Inflammatory macrophage (primary cell): ENCODE measurements at regions not wholly inside any gene's neighbourhood (a gene's known extent, or its start where the extent isn't known, plus 50 kb on each side); places are given as distances from the start of the nearest gene placed in this dataset.
A peak's percentile ranks its signal among the peaks of the same experiment; 100 is the strongest.
"Not testable (repeated sequence)": the region's sequence is repeated elsewhere in the genome, so short reads cannot be mapped to it uniquely, and the experiment has no call there.

Experiments used
- DNase-seq, 2 donors: peaks; one replicate each; pipeline ENCODE4 v3.0.0-alpha.2; 2020 to 2022

GRCh38 chr16:29274055-29275035, 132.2 kb downstream of the NPIPB11 start:
- not testable (repeated sequence) for DNase-seq

DNA sequence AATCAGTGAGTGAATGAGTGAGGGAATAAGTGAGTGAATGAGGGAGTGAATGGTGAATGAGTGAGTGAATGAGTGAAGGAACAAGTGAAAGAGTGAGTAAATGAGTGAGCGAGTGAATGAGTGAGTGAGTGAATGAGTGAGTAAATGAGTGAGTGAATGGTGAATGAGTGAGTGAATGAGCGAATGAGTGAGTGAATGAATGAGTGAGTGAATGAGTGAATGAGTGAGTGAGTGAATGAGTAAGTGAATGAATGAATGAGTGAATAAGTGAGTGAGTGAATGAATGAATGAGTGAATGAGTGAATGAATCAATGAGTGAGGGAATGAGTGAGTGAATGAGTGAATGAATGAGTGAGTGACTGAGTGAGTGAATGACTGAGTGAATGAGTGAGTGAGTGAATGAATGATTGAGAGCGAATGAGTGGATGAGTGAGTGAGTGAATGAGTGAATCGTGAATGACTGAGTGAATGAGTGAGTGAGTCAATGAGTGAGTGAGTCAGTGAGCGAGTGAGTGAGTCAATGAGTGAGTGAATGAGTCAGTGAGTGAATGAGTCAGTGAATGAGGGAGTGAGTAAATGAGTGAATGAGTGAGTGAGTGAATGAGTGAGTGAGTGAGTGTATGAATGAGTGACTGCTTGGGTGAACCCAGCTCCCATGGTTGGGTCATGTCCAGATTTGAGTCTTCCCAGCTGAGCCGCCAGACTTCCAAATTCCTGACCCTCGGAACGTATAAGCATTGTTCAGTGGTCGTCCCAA, 133.0 kb downstream of the NPIPB11 start:
- DNase-seq, result peak in 1 of 2 donors; percentile 8

GRCh38 chr16:29271721-29272675, 134.5 kb downstream of the NPIPB11 start:
- DNase-seq, result peak; percentile 64 to 89

GRCh38 chr16:29270923-29271322, 135.6 kb downstream of the NPIPB11 start:
- DNase-seq, result not testable (repeated sequence)

DNA sequence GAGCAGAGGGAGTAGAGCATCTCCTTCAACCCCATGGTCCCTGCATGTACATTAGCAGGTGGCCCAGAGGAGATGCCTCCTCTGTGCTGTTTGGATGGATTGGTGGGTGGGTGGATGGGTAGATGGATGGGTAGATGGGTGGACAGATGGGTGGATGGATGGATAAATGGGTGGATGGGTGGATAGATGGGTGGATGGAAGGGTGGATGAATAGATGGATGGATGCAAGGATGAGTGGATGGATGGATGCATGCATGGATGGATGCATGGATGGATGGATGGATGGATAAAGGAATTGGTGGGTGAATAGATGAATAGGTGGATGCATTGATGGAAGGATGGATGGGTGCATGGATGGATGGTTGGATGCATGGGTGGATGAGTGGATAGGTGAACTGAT, 136.5 kb downstream of the NPIPB11 start:
- not testable (repeated sequence) for DNase-seq

DNA sequence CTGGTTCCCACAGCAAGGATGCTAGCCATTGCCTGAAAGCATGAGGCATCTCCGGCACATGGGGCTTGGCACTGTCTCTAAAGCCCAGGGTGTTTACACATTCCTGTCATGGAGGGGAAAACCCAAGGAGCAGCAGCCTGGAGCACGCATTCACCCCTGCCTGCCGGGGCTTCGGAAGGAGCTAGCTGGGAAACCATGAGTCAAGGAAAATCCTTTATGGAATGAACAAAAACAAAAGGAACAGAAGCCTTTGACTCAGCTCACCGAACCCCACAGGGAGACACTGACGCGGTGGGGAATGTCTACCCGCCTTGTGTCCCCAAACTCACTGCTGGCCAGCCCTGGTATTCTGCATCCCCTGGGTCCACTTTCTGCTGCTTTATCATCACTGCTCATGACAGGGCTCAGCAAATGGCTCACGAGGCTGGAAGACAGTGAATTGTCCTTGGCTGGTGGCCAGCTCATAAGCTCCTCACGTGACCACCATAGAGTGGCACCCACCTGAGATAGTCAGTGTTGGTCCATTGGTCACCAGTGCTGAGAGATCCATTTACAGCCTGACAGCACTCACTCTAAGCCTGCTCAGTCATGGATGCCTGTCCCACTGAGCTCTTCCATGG, 137.2 kb downstream of the NPIPB11 start:
- not testable (repeated sequence) for DNase-seq

- not testable (repeated sequence) for DNase-seq
These were observed 137.7 kb downstream of the NPIPB11 start for GRCh38 chr16:29268785-29269191.

DNA sequence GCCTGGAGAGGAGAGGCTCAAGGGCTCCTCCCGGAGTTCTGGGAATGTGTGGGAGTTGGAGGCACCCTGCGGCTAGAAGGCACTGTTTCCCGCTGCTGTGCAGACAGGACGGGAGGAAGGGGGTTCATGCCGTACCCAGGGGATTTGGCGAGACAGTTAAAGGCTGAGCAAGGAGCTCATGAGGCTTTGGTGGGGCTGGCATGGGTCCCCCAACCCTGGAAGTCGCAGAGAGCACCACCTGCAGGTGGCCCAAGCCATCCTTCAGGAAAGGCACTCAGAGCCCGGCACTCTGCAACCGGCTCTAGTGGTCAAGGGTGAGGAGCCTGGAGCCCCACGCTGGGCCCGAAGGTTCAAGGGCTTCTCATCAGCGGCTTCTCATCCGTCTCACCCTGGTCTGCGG, 138.2 kb downstream of the NPIPB11 start:
- not testable (repeated sequence) for DNase-seq

- DNase-seq, result not testable (repeated sequence)
These were observed 138.6 kb downstream of the NPIPB11 start for GRCh38 chr16:29267891-29268290.

DNA sequence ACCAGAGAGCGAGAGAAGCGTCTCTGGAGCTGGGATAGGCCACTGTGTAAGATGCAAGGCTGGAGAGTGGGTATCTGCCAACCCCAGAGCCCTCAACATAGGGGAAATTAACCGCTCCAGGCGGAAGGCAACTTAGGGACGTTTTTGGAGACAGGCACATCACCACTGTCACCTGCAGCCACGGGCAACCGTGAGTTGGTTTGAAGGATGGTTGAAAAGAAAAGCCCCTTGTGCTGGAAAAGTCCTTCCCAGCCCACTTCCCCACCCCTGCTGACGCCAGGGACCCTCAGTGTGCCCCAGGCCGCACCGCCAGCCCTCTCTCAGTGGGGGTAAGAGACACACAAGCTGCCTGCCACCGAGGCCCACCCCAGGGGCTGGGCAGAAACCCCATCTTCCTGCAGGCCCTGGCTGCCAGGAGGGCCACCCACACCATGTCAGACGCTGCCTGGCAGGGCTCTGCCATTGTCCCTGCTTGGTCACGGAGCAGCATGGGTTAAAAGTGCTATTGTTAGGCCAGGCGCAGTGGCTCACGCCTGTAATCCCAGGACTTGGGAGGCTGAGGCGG, 139.4 kb downstream of the NPIPB11 start:
- DNase-seq, result not testable (repeated sequence)

- DNase-seq, result peak; percentile 68 to 86
These were observed 139.9 kb downstream of the NPIPB11 start for GRCh38 chr16:29266612-29267011.

- DNase-seq, result peak; percentile 87 to 89
These were observed 141.2 kb downstream of the NPIPB11 start for GRCh38 chr16:29265255-29265853.

DNA sequence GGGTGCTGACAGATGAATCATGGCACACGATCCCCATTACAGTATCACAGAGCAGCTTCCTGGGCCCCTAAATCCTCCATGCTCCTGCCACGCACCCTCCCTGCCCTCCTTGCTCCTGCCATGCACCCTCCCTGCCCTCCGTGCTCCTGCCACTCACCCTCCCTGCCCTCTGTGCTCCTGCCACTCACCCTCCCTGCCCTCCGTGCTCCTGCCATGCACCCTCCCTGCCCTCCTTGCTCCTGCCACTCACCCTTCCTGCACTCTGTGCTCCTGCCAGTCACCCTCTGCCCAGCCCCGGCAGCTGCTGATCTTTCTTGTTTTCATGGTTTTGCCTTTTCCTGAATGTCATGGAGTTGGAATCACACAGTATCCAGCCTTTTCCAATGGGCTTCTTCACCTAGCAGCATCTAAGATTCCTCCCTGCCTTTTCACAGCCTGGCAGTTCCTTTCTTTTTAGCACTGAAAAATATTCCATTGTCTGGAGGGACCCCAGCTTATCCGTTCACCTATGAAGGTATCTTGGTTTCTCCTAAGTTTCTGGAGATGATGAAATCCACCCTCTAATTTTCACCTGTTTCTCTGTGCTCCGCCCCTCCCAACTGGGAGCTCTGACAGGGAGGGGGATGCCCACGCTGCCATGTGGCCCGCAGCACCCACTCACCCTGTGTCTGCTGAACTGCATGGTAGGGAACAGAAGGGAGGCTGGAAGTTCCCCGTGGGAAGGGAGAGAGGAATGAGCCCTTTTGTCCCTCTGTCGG, 142.3 kb downstream of the NPIPB11 start:
- peak in 1 of 2 donors; percentile 30 for DNase-seq

- DNase-seq, result not testable (repeated sequence)
These were observed 143.8 kb downstream of the NPIPB11 start for GRCh38 chr16:29262725-29263124.

DNA sequence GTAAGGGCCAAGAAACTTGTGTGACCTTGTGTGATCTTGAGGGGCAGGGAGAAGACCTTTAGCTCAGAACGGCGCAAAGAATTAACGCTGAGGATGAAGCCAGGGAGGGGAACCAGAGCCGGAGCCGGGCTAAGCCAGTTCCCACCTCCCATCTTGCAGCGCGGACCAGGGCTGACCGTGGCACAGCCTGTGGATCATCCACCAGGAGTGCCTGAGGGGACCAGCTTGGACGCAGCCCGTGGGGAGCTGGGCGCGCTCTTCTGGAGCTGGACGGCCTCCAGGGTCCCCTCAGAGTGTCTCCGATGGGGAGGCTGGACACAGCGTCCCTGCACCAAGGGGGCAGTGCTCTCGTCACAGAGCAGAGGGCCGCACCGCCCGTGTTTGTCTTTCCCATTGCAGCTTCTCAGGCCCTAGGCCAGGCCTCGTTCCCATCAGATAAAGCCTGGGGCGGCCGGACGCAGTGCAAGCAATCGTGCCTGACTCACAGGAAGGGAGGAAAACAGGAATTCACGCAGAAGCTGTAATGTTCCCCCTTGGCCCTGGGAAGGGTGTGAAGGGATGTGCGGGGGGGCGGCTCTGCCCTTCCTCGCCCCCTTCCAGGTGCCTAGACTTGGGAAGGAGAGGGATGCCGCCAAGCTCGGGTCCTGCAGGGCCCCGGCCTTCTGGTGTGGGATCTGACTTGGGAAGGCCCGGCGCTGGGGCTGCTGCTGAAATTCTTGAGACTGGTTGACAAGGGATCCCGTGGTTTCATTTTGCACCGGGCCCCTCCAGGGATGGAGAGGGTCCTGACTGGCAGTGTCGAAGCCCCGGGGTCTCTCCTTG, 144.9 kb downstream of the NPIPB11 start:
- not testable (repeated sequence) for DNase-seq

GRCh38 chr16:29260683-29261426, 145.7 kb downstream of the NPIPB11 start:
- not testable (repeated sequence) for DNase-seq

- not testable (repeated sequence) for DNase-seq
These were observed 146.7 kb downstream of the NPIPB11 start for GRCh38 chr16:29259635-29260457.
